HCT116 (cell line): ENCODE measurements at regions not wholly inside any gene's neighbourhood (a gene's known extent, or its start where the extent isn't known, plus 50 kb on each side); places are given as distances from the start of the nearest gene placed in this dataset.

ENCODE experiments used
- ATAC-seq: fragments of 200-7000 bp; cut with Tn5 transposase; 2 replicates; pipeline ENCODE4 v1.9.1; 2020; ENCODE audit warnings: mild to moderate bottlenecking, moderate library complexity
- BruUV-seq: library from RNA; stranded (reverse); fragments of 400-500 nt; replicated peaks from 2 replicates; lab custom pipeline; 2021; lab: Mats Ljungman, UMichigan
- CTCF ChIA-PET: fragments of 300-600 bp; sonication (Branson Sonifier 250); formaldehyde crosslinking; loops from one replicate; lab custom pipeline; 2021; ENCODE audit warnings: antibody characterized with exemption; lab: Charles Lee
- POLR2A ChIA-PET: fragments of 300-600, 350-600 bp; sonication (Branson Sonifier 250); formaldehyde crosslinking; loops from one replicate; lab custom pipeline; 2021; ENCODE audit warnings: antibody characterized with exemption; lab: Charles Lee
- RAD21 ChIA-PET, 2 experiments: fragments of 300-600 bp; sonication (Branson Sonifier 250); formaldehyde crosslinking; loops; one replicate each; lab custom pipeline; 2023; ENCODE audit warnings: low total read pairs in 2 of 2; ENCODE audit not compliant: uncharacterized antibody in 2 of 2, unreplicated experiment in 2 of 2, low non-redundant PET in 1 of 2; lab: Charles Lee
- DNase-seq: peaks from one replicate; pipeline ENCODE4 v3.0.0-alpha.2; 2010; ENCODE audit warnings: low read depth, low spot score
- H2AFZ ChIP-seq: fragments of 200-600 bp; shearing (Covaris generic), sonication (generic); 2 replicates; pipeline ENCODE4 v1.6.1; 2017; ENCODE audit warnings: low read depth, mixed run types, mixed read lengths, antibody characterized with exemption, low read length; ENCODE audit not compliant: poor library complexity, severe bottlenecking
- H3K27ac ChIP-seq: 2 replicates; pipeline ENCODE4 v1.5.1; 2012; ENCODE audit warnings: low read depth, low read length
- H3K27me3 ChIP-seq: fragments of 200-600 bp; sonication (generic); 2 replicates; pipeline ENCODE4 v1.6.1; 2016; ENCODE audit warnings: mixed run types, low read length, mixed read lengths; ENCODE audit not compliant: insufficient read depth
- H3K36me3 ChIP-seq, 2 experiments: fragments of 200-500 bp in 1 of 2; fragments of 200-600 bp in 1 of 2; sonication (Bioruptor generic) in 1 of 2; sonication (generic) in 1 of 2; 2 replicates each; pipeline versions ENCODE4 v1.5.1 to v1.6.1; 2014 to 2016; ENCODE audit warnings: low read length in 2 of 2, inconsistent platforms in 1 of 2, mixed read lengths in 1 of 2, mixed run types in 1 of 2; ENCODE audit not compliant: insufficient read depth in 2 of 2, control insufficient read depth in 1 of 2
- H3K4me1 ChIP-seq, 2 experiments: fragments of 200-600 bp in 1 of 2; sonication (generic) in 1 of 2; 2 replicates each; pipeline versions ENCODE4 v1.5.1 to v1.6.1; 2012 to 2017; ENCODE audit warnings: low read length in 2 of 2, inconsistent platforms in 1 of 2, mild to moderate bottlenecking in 1 of 2, mixed read lengths in 1 of 2, mixed run types in 1 of 2, moderate library complexity in 1 of 2; ENCODE audit not compliant: insufficient read depth in 2 of 2, control insufficient read depth in 1 of 2
- H3K4me2 ChIP-seq: fragments of 200-600 bp; sonication (generic); 2 replicates; pipeline ENCODE4 v1.6.1; 2017; ENCODE audit warnings: mixed run types, low read length, mixed read lengths
- H3K4me3 ChIP-seq, 2 experiments: fragments of 200-600 bp in 1 of 2; sonication (generic) in 1 of 2; replicated peaks in 1 of 2; 2 replicates each; pipeline ENCODE4 v1.5.1; 2011 to 2016; ENCODE audit warnings: low read length in 2 of 2, control low read depth in 1 of 2, low read depth in 1 of 2, mild to moderate bottlenecking in 1 of 2, mixed read lengths in 1 of 2, mixed run types in 1 of 2
- H3K79me2 ChIP-seq: fragments of 200-600 bp; sonication (generic); 2 replicates; pipeline ENCODE4 v1.6.1; 2017; ENCODE audit warnings: mild to moderate bottlenecking, mixed run types, low read length, moderate library complexity, mixed read lengths; ENCODE audit not compliant: insufficient read depth
- H3K9ac ChIP-seq: fragments of 200-600 bp; sonication (generic); 2 replicates; pipeline ENCODE4 v1.6.1; 2016; ENCODE audit warnings: low read length, mixed read lengths
- H3K9me2 ChIP-seq: fragments of 200-600 bp; sonication (generic), shearing (Covaris generic); 2 replicates; pipeline ENCODE4 v1.6.1; 2017; ENCODE audit warnings: mixed run types, mild to moderate bottlenecking, moderate library complexity; ENCODE audit not compliant: insufficient read depth
- H3K9me3 ChIP-seq, 2 experiments: fragments of 200-500 bp in 1 of 2; fragments of 200-600 bp in 1 of 2; sonication (Bioruptor generic) in 1 of 2; sonication (generic) in 1 of 2; 2 replicates each; pipeline ENCODE4 v1.6.1; 2014 to 2017; ENCODE audit warnings: low read length in 2 of 2, mixed read lengths in 2 of 2, inconsistent platforms in 1 of 2, low read depth in 1 of 2, mild to moderate bottlenecking in 1 of 2, mixed run types in 1 of 2, moderate library complexity in 1 of 2; ENCODE audit not compliant: control insufficient read depth in 1 of 2, insufficient read depth in 1 of 2
- H4K20me1 ChIP-seq: fragments of 200-600 bp; sonication (generic), shearing (Covaris generic); 2 replicates; pipeline ENCODE4 v1.6.1; 2017; ENCODE audit warnings: mixed run types, mild to moderate bottlenecking, moderate library complexity; ENCODE audit not compliant: insufficient read depth
- EGR1 ChIP-seq: IDR thresholded peaks from 2 replicates; pipeline ENCODE4 v1.6.1; 2012; ENCODE audit warnings: low read depth
- EZH2 ChIP-seq: fragments of 200-600 bp; sonication (generic); IDR thresholded peaks from 2 replicates; pipeline ENCODE4 v1.6.1; 2017; ENCODE audit warnings: antibody characterized with exemption, mixed run types
- EZH2phosphoT487 ChIP-seq: fragments of 200-600 bp; IDR thresholded peaks from 2 replicates; pipeline ENCODE4 v1.6.1; 2018; ENCODE audit warnings: antibody characterized with exemption, borderline replicate concordance
- FOSL1 ChIP-seq: IDR thresholded peaks from 2 replicates; pipeline ENCODE4 v1.6.1; 2012; ENCODE audit warnings: low read depth
- JUND ChIP-seq: IDR thresholded peaks from 2 replicates; pipeline ENCODE4 v1.6.1; 2012
- POLR2A ChIP-seq: IDR thresholded peaks from 2 replicates; pipeline ENCODE4 v1.7.0; 2011; ENCODE audit warnings: borderline replicate concordance; ENCODE audit not compliant: insufficient read depth, insufficient read length; ENCODE audit errors: extremely low read depth
- POLR2AphosphoS5 ChIP-seq: IDR thresholded peaks from 2 replicates; pipeline ENCODE4 v1.6.1; 2011; ENCODE audit warnings: mild to moderate bottlenecking, low read depth, low read length, moderate library complexity
- RAD21 ChIP-seq: IDR thresholded peaks from 2 replicates; pipeline ENCODE4 v1.6.1; 2012; ENCODE audit warnings: low read depth, mild to moderate bottlenecking
- SIN3A ChIP-seq: IDR thresholded peaks from 2 replicates; pipeline ENCODE4 v1.6.1; 2012; ENCODE audit warnings: low read depth
- SP1 ChIP-seq: IDR thresholded peaks from 2 replicates; pipeline ENCODE4 v1.6.1; 2012; ENCODE audit warnings: low read depth
- SRF ChIP-seq: IDR thresholded peaks from 2 replicates; pipeline ENCODE4 v1.6.1; 2012; ENCODE audit warnings: low read depth
- TCF7L2 ChIP-seq: IDR thresholded peaks from 2 replicates; pipeline ENCODE4 v1.7.0; 2011; ENCODE audit warnings: borderline replicate concordance, inconsistent platforms; ENCODE audit not compliant: insufficient read depth, insufficient read length; ENCODE audit errors: extremely low read depth
- YY1 ChIP-seq: IDR thresholded peaks from 2 replicates; pipeline ENCODE4 v1.6.1; 2011; ENCODE audit warnings: low read length, low read depth, moderate library complexity, mild to moderate bottlenecking; ENCODE audit not compliant: insufficient replicate concordance; ENCODE audit errors: extremely low read depth
- ZFX ChIP-seq: fragments of 450-650 bp; IDR thresholded peaks from 2 replicates; pipeline ENCODE4 v1.6.1; 2017
- ZNF274 ChIP-seq: fragments of 200-500 bp; sonication (Bioruptor generic); IDR thresholded peaks from 2 replicates; pipeline ENCODE4 v1.6.1; 2014; ENCODE audit warnings: mild to moderate bottlenecking, low read depth, low read length, inconsistent platforms
- intact Hi-C: fragments of 100-400 bp; cut with micrococcal nuclease; formaldehyde crosslinking; loops from 2 replicates; pipeline ENCODE4 v1.10.0; 2022
- TF ChIP-seq, protein P1 (sequence below): IDR thresholded peaks from 2 replicates; pipeline ENCODE4 v1.6.1; 2011; ENCODE audit warnings: mild to moderate bottlenecking, low read length, moderate library complexity; ENCODE audit not compliant: insufficient replicate concordance; ENCODE audit errors: extremely low read depth
- TF ChIP-seq, protein P2 (sequence below): IDR thresholded peaks from 2 replicates; pipeline ENCODE4 v1.6.1; 2012
- TF ChIP-seq, protein P3 (sequence below), 3 experiments: fragments of 200-600 bp in 1 of 3; sonication (generic) in 1 of 3; IDR thresholded peaks in 2 of 3; conservative IDR thresholded peaks in 1 of 3; 2 replicates each; pipeline ENCODE4 v1.5.1; 2012 to 2017; ENCODE audit warnings: low read depth in 2 of 3, low read length in 2 of 3, antibody characterized with exemption in 1 of 3, borderline replicate concordance in 1 of 3, control low read depth in 1 of 3, mild to moderate bottlenecking in 1 of 3, mixed read lengths in 1 of 3, mixed run types in 1 of 3, moderate library complexity in 1 of 3; ENCODE audit not compliant: insufficient read depth in 1 of 3
- TF ChIP-seq, protein P4 (sequence below): IDR thresholded peaks from 2 replicates; pipeline ENCODE4 v1.6.1; 2012; ENCODE audit warnings: low read depth
- TF ChIP-seq, protein P5 (sequence below): IDR thresholded peaks from 2 replicates; pipeline ENCODE4 v1.6.1; 2012

DNA sequence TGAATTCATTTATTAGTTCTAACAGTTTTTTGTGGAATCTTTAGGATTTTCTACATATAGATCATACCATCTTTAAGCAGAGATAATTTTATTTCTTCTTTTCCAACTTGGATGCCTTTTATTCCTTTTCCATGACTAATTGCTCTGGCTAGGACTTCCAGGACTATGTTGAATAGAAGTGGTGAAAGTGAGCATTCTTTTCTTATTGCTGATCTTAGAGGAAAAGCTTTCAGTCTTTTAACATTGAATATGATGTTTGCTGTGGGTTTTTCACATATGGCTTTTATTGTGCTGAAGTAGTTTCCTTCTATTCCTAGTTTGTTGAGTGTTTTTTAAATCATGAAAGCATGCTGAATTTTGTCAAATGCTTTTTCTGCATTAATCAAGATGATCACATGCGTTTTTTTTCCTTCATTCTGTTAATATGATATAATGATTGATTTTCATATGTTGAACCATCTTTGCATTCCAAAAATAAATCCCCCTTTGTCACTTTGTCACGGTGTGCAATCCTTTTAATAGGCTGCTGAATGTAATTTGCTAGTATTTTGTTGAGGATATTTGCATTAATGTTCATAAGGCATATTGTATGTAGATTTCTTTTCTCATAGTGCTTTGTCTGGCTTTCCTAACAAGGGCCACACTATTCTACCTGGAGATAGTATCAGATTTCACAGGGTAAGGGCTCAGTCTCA is 92.9 kb downstream of the ZNF467 start:
- Histone ChIP-seq H3K9me2 (no peaks in the 10 kb centered on the region), H3K27me3 (no peaks in the 10 kb centered on the region; the same call in 1 of the 2 replicates), H3K79me2 (no peaks in the 10 kb centered on the region), H2AFZ (no peak overlapping the region), H3K4me2 (no peak overlapping the region), H3K4me3 (no peak overlapping the region), H3K4me1 (no peaks in the 10 kb centered on the region), H3K36me3 (no peaks in the 10 kb centered on the region), H3K9me3 (no peaks in the 10 kb centered on the region), H3K27ac (no peak overlapping the region), H4K20me1 (no peaks in the 10 kb centered on the region), H3K9ac (no peak overlapping the region)
- DNase-seq (no peak), ATAC-seq (no peak)
- RAD21 ChIA-PET, result no interaction called here
- POLR2A ChIA-PET, result no interaction called here
- intact Hi-C loops, result no loop called here
- TF ChIP-seq, protein P1, sequence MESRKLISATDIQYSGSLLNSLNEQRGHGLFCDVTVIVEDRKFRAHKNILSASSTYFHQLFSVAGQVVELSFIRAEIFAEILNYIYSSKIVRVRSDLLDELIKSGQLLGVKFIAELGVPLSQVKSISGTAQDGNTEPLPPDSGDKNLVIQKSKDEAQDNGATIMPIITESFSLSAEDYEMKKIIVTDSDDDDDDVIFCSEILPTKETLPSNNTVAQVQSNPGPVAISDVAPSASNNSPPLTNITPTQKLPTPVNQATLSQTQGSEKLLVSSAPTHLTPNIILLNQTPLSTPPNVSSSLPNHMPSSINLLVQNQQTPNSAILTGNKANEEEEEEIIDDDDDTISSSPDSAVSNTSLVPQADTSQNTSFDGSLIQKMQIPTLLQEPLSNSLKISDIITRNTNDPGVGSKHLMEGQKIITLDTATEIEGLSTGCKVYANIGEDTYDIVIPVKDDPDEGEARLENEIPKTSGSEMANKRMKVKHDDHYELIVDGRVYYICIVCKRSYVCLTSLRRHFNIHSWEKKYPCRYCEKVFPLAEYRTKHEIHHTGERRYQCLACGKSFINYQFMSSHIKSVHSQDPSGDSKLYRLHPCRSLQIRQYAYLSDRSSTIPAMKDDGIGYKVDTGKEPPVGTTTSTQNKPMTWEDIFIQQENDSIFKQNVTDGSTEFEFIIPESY, result no peak
- TF ChIP-seq, protein P2, sequence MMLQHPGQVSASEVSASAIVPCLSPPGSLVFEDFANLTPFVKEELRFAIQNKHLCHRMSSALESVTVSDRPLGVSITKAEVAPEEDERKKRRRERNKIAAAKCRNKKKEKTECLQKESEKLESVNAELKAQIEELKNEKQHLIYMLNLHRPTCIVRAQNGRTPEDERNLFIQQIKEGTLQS, result no peak
- TF ChIP-seq, protein P3, sequence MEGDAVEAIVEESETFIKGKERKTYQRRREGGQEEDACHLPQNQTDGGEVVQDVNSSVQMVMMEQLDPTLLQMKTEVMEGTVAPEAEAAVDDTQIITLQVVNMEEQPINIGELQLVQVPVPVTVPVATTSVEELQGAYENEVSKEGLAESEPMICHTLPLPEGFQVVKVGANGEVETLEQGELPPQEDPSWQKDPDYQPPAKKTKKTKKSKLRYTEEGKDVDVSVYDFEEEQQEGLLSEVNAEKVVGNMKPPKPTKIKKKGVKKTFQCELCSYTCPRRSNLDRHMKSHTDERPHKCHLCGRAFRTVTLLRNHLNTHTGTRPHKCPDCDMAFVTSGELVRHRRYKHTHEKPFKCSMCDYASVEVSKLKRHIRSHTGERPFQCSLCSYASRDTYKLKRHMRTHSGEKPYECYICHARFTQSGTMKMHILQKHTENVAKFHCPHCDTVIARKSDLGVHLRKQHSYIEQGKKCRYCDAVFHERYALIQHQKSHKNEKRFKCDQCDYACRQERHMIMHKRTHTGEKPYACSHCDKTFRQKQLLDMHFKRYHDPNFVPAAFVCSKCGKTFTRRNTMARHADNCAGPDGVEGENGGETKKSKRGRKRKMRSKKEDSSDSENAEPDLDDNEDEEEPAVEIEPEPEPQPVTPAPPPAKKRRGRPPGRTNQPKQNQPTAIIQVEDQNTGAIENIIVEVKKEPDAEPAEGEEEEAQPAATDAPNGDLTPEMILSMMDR (IDR thresholded peaks at IDR 0.05 in 2 of 3, conservative IDR thresholded peaks at IDR 0.05 in 1 of 3; ENCODE audit: borderline replicate concordance in 1 of 3, insufficient read depth in 1 of 3, low read depth in 2 of 3, low read length in 2 of 3), result no peak
- TF ChIP-seq, protein P4, sequence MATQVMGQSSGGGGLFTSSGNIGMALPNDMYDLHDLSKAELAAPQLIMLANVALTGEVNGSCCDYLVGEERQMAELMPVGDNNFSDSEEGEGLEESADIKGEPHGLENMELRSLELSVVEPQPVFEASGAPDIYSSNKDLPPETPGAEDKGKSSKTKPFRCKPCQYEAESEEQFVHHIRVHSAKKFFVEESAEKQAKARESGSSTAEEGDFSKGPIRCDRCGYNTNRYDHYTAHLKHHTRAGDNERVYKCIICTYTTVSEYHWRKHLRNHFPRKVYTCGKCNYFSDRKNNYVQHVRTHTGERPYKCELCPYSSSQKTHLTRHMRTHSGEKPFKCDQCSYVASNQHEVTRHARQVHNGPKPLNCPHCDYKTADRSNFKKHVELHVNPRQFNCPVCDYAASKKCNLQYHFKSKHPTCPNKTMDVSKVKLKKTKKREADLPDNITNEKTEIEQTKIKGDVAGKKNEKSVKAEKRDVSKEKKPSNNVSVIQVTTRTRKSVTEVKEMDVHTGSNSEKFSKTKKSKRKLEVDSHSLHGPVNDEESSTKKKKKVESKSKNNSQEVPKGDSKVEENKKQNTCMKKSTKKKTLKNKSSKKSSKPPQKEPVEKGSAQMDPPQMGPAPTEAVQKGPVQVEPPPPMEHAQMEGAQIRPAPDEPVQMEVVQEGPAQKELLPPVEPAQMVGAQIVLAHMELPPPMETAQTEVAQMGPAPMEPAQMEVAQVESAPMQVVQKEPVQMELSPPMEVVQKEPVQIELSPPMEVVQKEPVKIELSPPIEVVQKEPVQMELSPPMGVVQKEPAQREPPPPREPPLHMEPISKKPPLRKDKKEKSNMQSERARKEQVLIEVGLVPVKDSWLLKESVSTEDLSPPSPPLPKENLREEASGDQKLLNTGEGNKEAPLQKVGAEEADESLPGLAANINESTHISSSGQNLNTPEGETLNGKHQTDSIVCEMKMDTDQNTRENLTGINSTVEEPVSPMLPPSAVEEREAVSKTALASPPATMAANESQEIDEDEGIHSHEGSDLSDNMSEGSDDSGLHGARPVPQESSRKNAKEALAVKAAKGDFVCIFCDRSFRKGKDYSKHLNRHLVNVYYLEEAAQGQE, result no peak
- TF ChIP-seq RAD21, result no peak
- TF ChIP-seq ZFX, result no peak
- TF ChIP-seq FOSL1, result no peak
- TF ChIP-seq JUND, result no peak
- TF ChIP-seq SRF, result no peak
- no peak for TF ChIP-seq POLR2AphosphoS5
- no peak for TF ChIP-seq POLR2A
- TF ChIP-seq, protein P5, sequence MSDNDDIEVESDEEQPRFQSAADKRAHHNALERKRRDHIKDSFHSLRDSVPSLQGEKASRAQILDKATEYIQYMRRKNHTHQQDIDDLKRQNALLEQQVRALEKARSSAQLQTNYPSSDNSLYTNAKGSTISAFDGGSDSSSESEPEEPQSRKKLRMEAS, result no peak
- no peak for TF ChIP-seq ZNF274
- no peak for TF ChIP-seq SP1
- TF ChIP-seq SIN3A, result no peak
- no peak for TF ChIP-seq EZH2
- no peak for TF ChIP-seq TCF7L2
- no peak for TF ChIP-seq EGR1
- no peak for TF ChIP-seq EZH2phosphoT487
- TF ChIP-seq YY1, result no peak
- CTCF ChIA-PET, result interaction anchor here (1.4 kb wide), 1 partner anchor 18 kb away, joined by 5 read pairs; no protein-coding TSS in a partner anchor
- BruUV-seq, result no TSS peak
